ENCODE measurements at regions not wholly inside any gene's neighbourhood (a gene's known extent, or its start where the extent isn't known, plus 50 kb on each side); places are given as distances from the start of the nearest gene placed in this dataset.
A peak's percentile ranks its signal among the peaks of the same experiment; 100 is the strongest.

DNA sequence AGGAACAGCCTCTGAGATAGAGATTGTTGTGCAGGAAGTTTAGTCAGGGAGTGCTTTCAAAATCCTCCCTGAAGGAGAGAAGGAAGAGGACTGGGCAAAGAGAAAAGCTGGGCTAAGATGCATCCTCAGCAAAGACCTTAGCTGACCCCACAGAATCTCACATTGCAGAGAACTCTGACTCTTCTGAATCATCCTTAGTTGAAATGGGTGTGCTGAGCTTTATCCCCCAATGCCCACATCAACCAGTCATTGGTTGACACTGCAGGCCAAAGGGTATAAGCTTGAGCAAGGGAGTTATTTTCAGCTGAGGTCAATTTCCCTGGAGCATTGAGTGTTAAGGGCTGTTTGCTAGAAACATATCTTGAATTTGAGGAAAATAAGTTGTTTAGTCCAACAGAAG is 732.2 kb downstream of the CBLN4 start:
- Mint-ChIP-seq H3K4me1 (peaks cover 6% of the 10 kb centered on the region), H3K27me3 (ENCODE audit: low read depth, poor library complexity) (peaks cover 3% of the 10 kb centered on the region), H3K27ac (no peak overlapping the region), H3K9me3 (peaks cover 25% of the 10 kb centered on the region), H3K36me3 (ENCODE audit: low read depth) (no peaks in the 10 kb centered on the region), H3K4me3 (no peak overlapping the region)
- TF ChIP-seq, protein P1, sequence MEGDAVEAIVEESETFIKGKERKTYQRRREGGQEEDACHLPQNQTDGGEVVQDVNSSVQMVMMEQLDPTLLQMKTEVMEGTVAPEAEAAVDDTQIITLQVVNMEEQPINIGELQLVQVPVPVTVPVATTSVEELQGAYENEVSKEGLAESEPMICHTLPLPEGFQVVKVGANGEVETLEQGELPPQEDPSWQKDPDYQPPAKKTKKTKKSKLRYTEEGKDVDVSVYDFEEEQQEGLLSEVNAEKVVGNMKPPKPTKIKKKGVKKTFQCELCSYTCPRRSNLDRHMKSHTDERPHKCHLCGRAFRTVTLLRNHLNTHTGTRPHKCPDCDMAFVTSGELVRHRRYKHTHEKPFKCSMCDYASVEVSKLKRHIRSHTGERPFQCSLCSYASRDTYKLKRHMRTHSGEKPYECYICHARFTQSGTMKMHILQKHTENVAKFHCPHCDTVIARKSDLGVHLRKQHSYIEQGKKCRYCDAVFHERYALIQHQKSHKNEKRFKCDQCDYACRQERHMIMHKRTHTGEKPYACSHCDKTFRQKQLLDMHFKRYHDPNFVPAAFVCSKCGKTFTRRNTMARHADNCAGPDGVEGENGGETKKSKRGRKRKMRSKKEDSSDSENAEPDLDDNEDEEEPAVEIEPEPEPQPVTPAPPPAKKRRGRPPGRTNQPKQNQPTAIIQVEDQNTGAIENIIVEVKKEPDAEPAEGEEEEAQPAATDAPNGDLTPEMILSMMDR (IDR thresholded peaks at IDR 0.05) = no peak
- no peak for DNase-seq

DNA sequence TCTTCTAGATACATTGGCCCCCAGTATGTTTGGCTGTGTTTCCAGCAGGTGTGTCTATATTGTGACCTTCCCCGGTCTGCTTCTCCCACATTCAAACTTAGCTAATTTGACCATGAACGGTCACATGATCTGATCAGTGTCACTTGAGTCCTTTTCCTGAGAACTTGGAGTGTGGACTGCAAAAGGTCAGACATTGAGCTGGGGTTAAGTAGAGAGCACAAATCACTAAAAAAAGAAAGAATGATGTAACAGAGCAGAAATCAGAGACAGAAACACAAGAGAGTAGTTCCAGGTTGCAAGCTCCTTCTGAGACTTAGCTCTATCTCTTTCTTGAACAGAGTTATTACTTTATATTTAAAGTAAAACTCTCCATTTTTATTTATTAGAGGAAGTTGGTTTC is 733.9 kb downstream of the CBLN4 start:
- peaks cover 6% of the 10 kb centered on the region for H3K4me1 Mint-ChIP-seq
- TF ChIP-seq, protein P1 (IDR thresholded peaks at IDR 0.05) = no peak
- H3K27ac Mint-ChIP-seq = no peak overlapping the region
- H3K36me3 Mint-ChIP-seq (ENCODE audit: low read depth) = no peaks in the 10 kb centered on the region
- H3K9me3 Mint-ChIP-seq = peaks cover 19% of the 10 kb centered on the region
- no peak overlapping the region for H3K4me3 Mint-ChIP-seq
- no peak for DNase-seq
- H3K27me3 Mint-ChIP-seq (ENCODE audit: low read depth, poor library complexity) = peaks cover 9% of the 10 kb centered on the region

DNA sequence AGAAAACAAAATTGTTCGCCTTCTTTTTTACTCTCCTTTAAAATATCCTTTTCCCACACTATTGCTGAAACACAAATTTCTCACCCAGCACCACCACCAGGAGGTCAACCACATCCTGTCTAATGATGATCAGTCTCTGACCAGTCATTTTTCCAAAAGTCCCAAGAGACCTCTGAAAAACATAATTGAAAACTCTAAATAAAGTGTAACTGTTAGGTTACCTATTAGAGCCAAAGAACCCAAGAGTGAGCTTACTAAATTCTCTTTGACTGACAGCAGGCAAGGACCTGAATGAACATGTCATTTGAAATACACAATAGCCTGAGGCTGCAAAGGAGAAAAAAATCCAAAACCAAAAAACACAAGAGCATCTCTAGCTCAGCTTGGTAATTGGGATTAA is 735.4 kb downstream of the CBLN4 start:
- TF ChIP-seq, protein P1 (IDR thresholded peaks at IDR 0.05) = no peak
- Mint-ChIP-seq H3K4me3 (no peak overlapping the region), H3K36me3 (ENCODE audit: low read depth) (no peaks in the 10 kb centered on the region), H3K27me3 (ENCODE audit: low read depth, poor library complexity) (peaks cover 9% of the 10 kb centered on the region), H3K4me1 (peaks cover 6% of the 10 kb centered on the region), H3K9me3 (peaks cover 5% of the 10 kb centered on the region), H3K27ac (no peak overlapping the region)
- no peak for DNase-seq

DNA sequence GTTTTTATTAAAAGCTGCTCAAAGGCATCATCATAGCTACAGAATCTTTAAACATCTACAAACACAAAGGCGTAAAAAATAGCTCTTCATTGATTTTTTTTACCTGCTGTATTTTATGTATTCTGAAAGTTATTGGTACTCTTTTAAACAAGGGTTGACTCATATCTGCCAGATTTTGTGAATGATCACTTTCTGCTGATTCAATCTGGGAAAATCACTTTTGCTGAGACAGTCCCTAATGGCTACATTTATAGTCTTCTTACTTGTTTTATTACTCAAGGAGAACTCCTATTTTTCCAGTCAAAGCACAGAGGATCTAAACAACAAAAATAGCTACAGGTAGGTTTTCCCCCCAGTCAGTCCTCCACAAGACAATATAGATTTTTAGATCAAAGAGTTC is 739.0 kb downstream of the CBLN4 start:
- Mint-ChIP-seq H3K4me3 (no peak overlapping the region), H3K27ac (no peak overlapping the region), H3K27me3 (ENCODE audit: low read depth, poor library complexity) (peaks cover 9% of the 10 kb centered on the region), H3K4me1 (peaks cover 3% of the 10 kb centered on the region), H3K9me3 (no peaks in the 10 kb centered on the region), H3K36me3 (ENCODE audit: low read depth) (no peaks in the 10 kb centered on the region)
- DNase-seq = no peak
- TF ChIP-seq, protein P1 (IDR thresholded peaks at IDR 0.05) = no peak

DNA sequence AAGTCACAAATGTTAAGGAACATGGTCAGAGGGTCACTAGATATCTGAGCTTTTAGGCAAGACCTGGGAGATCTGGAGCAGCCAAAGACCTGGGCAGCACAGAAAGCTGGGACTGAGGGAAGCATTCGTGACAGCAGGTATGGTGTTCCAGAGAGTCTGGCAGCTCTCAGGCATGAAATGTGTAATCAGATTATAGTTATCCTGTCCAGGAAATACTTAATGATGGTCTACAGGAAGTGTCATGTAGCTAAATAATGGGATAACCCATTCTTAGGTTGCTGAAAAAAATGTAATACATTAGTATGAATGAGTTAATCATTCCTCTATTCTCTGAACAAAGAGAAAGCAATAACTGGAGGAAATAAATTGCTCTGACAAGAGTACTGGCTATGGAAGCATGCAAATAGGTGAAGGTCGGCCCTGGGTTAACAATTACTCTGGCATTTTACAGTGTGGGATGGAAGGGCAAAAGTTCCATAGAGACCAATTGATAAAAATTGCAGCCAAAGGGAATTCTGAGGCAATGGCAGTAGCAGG is 740.5 kb downstream of the CBLN4 start:
- H3K27me3 Mint-ChIP-seq (ENCODE audit: low read depth, poor library complexity) = peaks cover 7% of the 10 kb centered on the region
- no peaks in the 10 kb centered on the region for H3K9me3 Mint-ChIP-seq
- H3K36me3 Mint-ChIP-seq (ENCODE audit: low read depth) = no peaks in the 10 kb centered on the region
- H3K4me1 Mint-ChIP-seq = peaks cover 6% of the 10 kb centered on the region
- H3K27ac Mint-ChIP-seq = no peak overlapping the region
- H3K4me3 Mint-ChIP-seq = no peak overlapping the region
- TF ChIP-seq, protein P1 (IDR thresholded peaks at IDR 0.05) = no peak
- DNase-seq = no peak

DNA sequence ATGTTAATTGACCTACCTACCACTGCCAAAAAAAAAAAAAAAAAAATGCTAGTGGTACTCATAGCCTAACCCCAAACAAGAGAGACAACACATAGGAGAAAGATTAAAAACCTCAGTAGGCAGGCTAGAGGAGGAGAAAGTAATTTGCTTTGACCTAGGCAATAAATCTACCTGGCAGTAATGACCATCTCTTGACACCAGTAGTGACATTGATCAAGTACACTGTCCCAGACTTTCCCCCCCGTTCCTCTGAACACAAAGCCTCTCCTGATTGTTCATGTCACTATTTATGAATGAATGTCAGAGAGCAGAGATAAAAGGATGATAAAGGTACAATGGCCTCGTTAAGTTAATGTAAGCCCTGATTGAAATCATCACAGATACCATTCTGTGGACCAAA is 746.8 kb downstream of the CBLN4 start:
- Mint-ChIP-seq H3K27me3 (ENCODE audit: low read depth, poor library complexity) (peaks cover 6% of the 10 kb centered on the region), H3K27ac (peak overlapping the region; percentile 27), H3K9me3 (peaks cover 4% of the 10 kb centered on the region), H3K4me3 (no peak overlapping the region), H3K36me3 (ENCODE audit: low read depth) (no peaks in the 10 kb centered on the region), H3K4me1 (peaks cover 29% of the 10 kb centered on the region)
- TF ChIP-seq, protein P1 (IDR thresholded peaks at IDR 0.05) = no peak
- peak; percentile 8 for DNase-seq
